ENCODE measurements at regions not wholly inside any gene's neighbourhood (a gene's known extent, or its start where the extent isn't known, plus 50 kb on each side); places are given as distances from the start of the nearest gene placed in this dataset.

DNA sequence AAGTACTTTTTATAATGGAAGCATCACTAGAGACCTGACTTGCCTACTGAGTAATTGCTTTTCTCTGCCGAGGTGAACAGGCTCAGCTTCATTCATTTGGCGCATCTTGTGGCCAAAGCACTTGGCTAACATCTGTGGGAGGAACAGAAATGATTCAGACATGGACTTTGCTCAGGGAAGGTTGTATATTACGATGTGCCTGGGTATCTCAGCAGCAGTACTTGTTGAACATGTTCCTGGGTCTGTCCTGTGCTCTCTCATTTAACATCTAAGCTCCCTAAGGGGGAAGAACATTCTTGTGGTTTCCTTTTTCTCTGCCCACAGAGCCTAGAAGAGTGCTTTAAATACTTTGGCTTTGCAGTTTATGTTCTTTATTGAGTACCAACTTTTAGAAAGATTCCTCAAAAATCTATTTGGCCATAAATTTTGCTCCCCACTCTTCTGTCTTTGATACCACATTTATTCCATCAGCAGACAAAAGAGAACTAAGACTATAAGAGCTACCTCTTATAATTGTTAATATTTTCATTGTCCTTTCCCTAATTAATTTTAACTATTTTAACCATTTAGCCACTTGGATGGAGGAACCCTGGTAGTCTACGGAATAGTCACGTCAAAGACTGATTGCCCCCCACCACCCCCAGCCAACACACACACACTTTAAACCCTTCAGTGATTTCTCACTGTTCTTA, 101.2 kb upstream of the EGLN3 start (continued):
- no peak for TF ChIP-seq NR2C2 (CRISPR knock-in tag; IDR thresholded peaks at IDR 0.05; ENCODE audit: borderline replicate concordance)
- TF ChIP-seq, protein P1, sequence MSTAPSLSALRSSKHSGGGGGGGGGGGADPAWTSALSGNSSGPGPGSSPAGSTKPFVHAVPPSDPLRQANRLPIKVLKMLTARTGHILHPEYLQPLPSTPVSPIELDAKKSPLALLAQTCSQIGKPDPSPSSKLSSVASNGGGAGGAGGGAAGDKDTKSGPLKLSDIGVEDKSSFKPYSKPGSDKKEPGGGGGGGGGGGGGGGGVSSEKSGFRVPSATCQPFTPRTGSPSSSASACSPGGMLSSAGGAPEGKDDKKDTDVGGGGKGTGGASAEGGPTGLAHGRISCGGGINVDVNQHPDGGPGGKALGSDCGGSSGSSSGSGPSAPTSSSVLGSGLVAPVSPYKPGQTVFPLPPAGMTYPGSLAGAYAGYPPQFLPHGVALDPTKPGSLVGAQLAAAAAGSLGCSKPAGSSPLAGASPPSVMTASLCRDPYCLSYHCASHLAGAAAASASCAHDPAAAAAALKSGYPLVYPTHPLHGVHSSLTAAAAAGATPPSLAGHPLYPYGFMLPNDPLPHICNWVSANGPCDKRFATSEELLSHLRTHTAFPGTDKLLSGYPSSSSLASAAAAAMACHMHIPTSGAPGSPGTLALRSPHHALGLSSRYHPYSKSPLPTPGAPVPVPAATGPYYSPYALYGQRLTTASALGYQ (CRISPR knock-in tag; IDR thresholded peaks at IDR 0.05) = no peak; the same call in 1 of the 2 replicates
- TF ChIP-seq FIP1L1 (IDR thresholded peaks at IDR 0.05; ENCODE audit: borderline replicate concordance, insufficient read depth, low read depth, low read length) = no peak
- peak in 1 of 2 experiments; percentile 72; a peak in 2 of 4 replicates for TF ChIP-seq POLR2A (IDR thresholded peaks at IDR 0.05; ENCODE audit: insufficient read depth in 1 of 2, low read depth in 2 of 2, low read length in 2 of 2)

DNA sequence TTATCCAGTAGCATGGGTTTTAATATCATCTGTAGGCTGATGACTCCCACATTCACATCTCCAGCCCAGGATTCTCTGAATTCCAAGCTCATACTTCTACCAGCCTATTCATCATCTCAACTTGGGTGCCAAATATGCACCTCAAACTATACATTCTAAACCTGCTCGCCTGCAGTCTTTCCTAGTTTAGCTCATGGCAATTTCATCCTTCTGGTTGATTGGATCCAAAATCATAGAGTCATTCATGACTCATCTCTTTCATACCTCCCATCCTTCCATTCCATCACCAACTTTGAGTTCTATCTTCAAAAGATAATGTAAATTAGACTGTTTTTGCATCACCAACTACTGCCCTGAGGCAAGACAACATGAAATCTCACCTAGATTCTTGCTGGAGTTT, 99.7 kb upstream of the EGLN3 start:
- H3K9ac ChIP-seq (ENCODE audit: insufficient read depth, low read depth, low read length) = no peak overlapping the region
- H3K9me3 ChIP-seq (ENCODE audit: low read length) = no peaks in the 10 kb centered on the region
- BruUV-seq (replicated peaks) = no TSS peak
- peaks cover 0 to 2% of the 10 kb centered on the region in 2 experiments; a peak in 1 of 5 replicates for H3K27me3 ChIP-seq (ENCODE audit: control insufficient read depth in 1 of 2, insufficient read depth in 2 of 2, low read length in 2 of 2)
- H3K79me2 ChIP-seq (ENCODE audit: insufficient read depth, low read length) = no peaks in the 10 kb centered on the region
- H3K27ac ChIP-seq (ENCODE audit: extremely low read length, insufficient read depth, low read length) = no peak overlapping the region
- in situ Hi-C loops (cut with HindIII; ENCODE audit: extremely low pct_ligation_motif_present, low pct_unique_long_range_greater_than_20kb) (no loop called here), intact Hi-C loops (cut with micrococcal nuclease; ENCODE audit: unreplicated experiment) (no loop called here)
- no peak overlapping the region for H3K4me2 ChIP-seq (ENCODE audit: low read depth, low read length)
- FAIRE-seq = no peak
- H3K4me3 ChIP-seq (replicated peaks in 1 of 3; ENCODE audit: insufficient read depth in 1 of 3, low read depth in 2 of 3, low read length in 3 of 3) = no peak overlapping the region
- TF ChIP-seq, protein P2, sequence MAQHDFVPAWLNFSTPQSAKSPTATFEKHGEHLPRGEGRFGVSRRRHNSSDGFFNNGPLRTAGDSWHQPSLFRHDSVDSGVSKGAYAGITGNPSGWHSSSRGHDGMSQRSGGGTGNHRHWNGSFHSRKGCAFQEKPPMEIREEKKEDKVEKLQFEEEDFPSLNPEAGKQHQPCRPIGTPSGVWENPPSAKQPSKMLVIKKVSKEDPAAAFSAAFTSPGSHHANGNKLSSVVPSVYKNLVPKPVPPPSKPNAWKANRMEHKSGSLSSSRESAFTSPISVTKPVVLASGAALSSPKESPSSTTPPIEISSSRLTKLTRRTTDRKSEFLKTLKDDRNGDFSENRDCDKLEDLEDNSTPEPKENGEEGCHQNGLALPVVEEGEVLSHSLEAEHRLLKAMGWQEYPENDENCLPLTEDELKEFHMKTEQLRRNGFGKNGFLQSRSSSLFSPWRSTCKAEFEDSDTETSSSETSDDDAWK (CRISPR knock-in tag; IDR thresholded peaks at IDR 0.05) = no peak
- TF ChIP-seq SAFB2 (CRISPR knock-in tag; IDR thresholded peaks at IDR 0.05; ENCODE audit: borderline replicate concordance, low read depth) (no peak), TEAD3 (CRISPR knock-in tag; optimal IDR thresholded peaks at IDR 0.05; ENCODE audit: borderline replicate concordance) (peak; percentile 18)
- WGBS (ENCODE audit: low lambda C conversion rate) = 97% methylated on average over 1 of the region's 1 CpG
- no peaks in the 10 kb centered on the region for H4K20me1 ChIP-seq (ENCODE audit: insufficient read depth, low read length)
- peaks cover 77% of the 10 kb centered on the region for H3K4me1 ChIP-seq (ENCODE audit: insufficient read depth, low read length)
- ChIA-PET POLR2A (interaction anchor here (1.1 to 1.3 kb wide), 2 partner anchors 12 to 26 kb away, joined by 3 read pairs; no protein-coding TSS in a partner anchor), CTCF (ENCODE audit: low intra/inter-chr PET ratio, low total read pairs) (no interaction called here)
- no peak for ATAC-seq
- no peak for DNase-seq (ENCODE audit: low spot score)
- H2AFZ ChIP-seq (ENCODE audit: low read length) = no peak overlapping the region
- no peaks in the 10 kb centered on the region for H3K36me3 ChIP-seq (replicated peaks in 1 of 2; ENCODE audit: control insufficient read depth in 1 of 2, insufficient read depth in 2 of 2, low read length in 2 of 2)

Data from HepG2 (cell line).